ENCODE measurements at regions not wholly inside any gene's neighbourhood (a gene's known extent, or its start where the extent isn't known, plus 50 kb on each side); places are given as distances from the start of the nearest gene placed in this dataset.
"Not testable (repeated sequence)": the region's sequence is repeated elsewhere in the genome, so short reads cannot be mapped to it uniquely, and the experiment has no call there.

- FAIRE-seq (no peak), DNase-seq (ENCODE audit: low spot score) (no peak)
Measured at GRCh38 chr10:56104923-56105322, 256.1 kb downstream of the ZWINT start.

GRCh38 chr10:56104487-56104886 is 256.6 kb downstream of the ZWINT start:
- DNase-seq (ENCODE audit: low spot score) = no peak
- FAIRE-seq = no peak

- FAIRE-seq = peak; percentile 13
Measured at GRCh38 chr10:56096226-56096517, 264.9 kb downstream of the ZWINT start.

GRCh38 chr10:56095506-56096225 is 265.4 kb downstream of the ZWINT start:
- no peak for FAIRE-seq

More at GRCh38 chr10:56096226-56096517, 264.9 kb downstream of the ZWINT start:
- DNase-seq (ENCODE audit: low spot score) = no peak

GRCh38 chr10:56093645-56094044 is 267.4 kb downstream of the ZWINT start:
- not testable (repeated sequence) for DNase-seq (ENCODE audit: low spot score)

More at GRCh38 chr10:56095506-56096225, 265.4 kb downstream of the ZWINT start:
- DNase-seq (ENCODE audit: low spot score) = no peak

GRCh38 chr10:56091872-56092271 is 269.2 kb downstream of the ZWINT start:
- FAIRE-seq (no peak), DNase-seq (ENCODE audit: low spot score) (no peak)

More at GRCh38 chr10:56093645-56094044, 267.4 kb downstream of the ZWINT start:
- not testable (repeated sequence) for FAIRE-seq

- DNase-seq (ENCODE audit: low spot score) = no peak
- FAIRE-seq = no peak
Measured at GRCh38 chr10:56090914-56091540, 270.0 kb downstream of the ZWINT start.

GRCh38 chr10:56085406-56086122 is 275.5 kb downstream of the ZWINT start:
- no peak for DNase-seq (ENCODE audit: low spot score)
- FAIRE-seq = no peak

GRCh38 chr10:56082169-56082568 is 278.9 kb downstream of the ZWINT start:
- DNase-seq (ENCODE audit: low spot score) = no peak
- no peak for FAIRE-seq

- DNase-seq (ENCODE audit: low spot score) (no peak), FAIRE-seq (no peak)
Measured at GRCh38 chr10:56068473-56069263, 292.4 kb downstream of the ZWINT start.

- DNase-seq (ENCODE audit: low spot score) = no peak
- no peak for FAIRE-seq
Measured at GRCh38 chr10:56068040-56068439, 293.0 kb downstream of the ZWINT start.

- FAIRE-seq (no peak), DNase-seq (ENCODE audit: low spot score) (no peak)
Measured at GRCh38 chr10:56063642-56064041, 297.4 kb downstream of the ZWINT start.

GRCh38 chr10:56057860-56058259 is 303.2 kb downstream of the ZWINT start:
- FAIRE-seq = no peak
- no peak for DNase-seq (ENCODE audit: low spot score)

GRCh38 chr10:56035489-56035888 is 325.6 kb downstream of the ZWINT start:
- no peak for DNase-seq (ENCODE audit: low spot score)
- FAIRE-seq = no peak

- FAIRE-seq (no peak), DNase-seq (ENCODE audit: low spot score) (no peak)
Measured at GRCh38 chr10:56028298-56029132, 332.5 kb downstream of the ZWINT start.

- DNase-seq (ENCODE audit: low spot score) = no peak
- no peak for FAIRE-seq
Measured at GRCh38 chr10:56012101-56012500, 349.0 kb downstream of the ZWINT start.

- DNase-seq (ENCODE audit: low spot score) (no peak), FAIRE-seq (no peak)
Measured at GRCh38 chr10:56003555-56003954, 357.5 kb downstream of the ZWINT start.

GRCh38 chr10:55989188-55989587 is 371.9 kb downstream of the ZWINT start:
- no peak for FAIRE-seq
- DNase-seq (ENCODE audit: low spot score) = no peak

GRCh38 chr10:55979203-55979602 is 381.9 kb downstream of the ZWINT start:
- no peak for DNase-seq (ENCODE audit: low spot score)
- no peak for FAIRE-seq

- FAIRE-seq (no peak), DNase-seq (ENCODE audit: low spot score) (peak; percentile 11)
Measured at GRCh38 chr10:55966101-55966500, 395.0 kb downstream of the ZWINT start.

GRCh38 chr10:55943403-55943802 is 417.7 kb downstream of the ZWINT start:
- no peak for FAIRE-seq

More at GRCh38 chr10:55943403-55943802, 417.7 kb downstream of the ZWINT start:
- DNase-seq (ENCODE audit: low spot score) = no peak

All from urothelium cell line (cell line).